GM12872 (cell line): ENCODE measurements at regions not wholly inside any gene's neighbourhood (a gene's known extent, or its start where the extent isn't known, plus 50 kb on each side); places are given as distances from the start of the nearest gene placed in this dataset.

Source experiments
- TF ChIP-seq, protein P1 (sequence below): IDR thresholded peaks from 3 replicates; pipeline ENCODE4 v1.5.1; 2011; ENCODE audit warnings: low read depth, mild to moderate bottlenecking, low read length, moderate library complexity; ENCODE audit not compliant: insufficient read depth

DNA sequence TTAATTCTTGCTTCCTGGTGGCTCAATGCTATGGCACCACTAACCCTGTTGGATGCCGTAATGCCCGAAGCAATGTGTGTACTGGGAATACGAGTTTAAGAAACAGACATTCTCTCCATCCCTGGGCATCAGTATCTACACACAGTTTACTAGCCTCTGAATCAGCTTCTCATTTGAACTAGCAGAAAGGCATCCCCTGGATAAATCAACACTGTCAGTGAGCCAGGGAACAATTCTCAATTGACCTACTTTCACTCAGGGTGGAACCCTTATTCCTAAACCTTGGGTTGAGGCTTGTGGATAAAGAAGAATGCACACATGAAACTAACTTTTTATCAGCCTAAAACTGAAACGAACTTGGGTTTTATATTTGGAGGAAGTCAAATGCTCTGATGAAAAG, 331.0 kb downstream of the GADD45G start:
- TF ChIP-seq, protein P1, sequence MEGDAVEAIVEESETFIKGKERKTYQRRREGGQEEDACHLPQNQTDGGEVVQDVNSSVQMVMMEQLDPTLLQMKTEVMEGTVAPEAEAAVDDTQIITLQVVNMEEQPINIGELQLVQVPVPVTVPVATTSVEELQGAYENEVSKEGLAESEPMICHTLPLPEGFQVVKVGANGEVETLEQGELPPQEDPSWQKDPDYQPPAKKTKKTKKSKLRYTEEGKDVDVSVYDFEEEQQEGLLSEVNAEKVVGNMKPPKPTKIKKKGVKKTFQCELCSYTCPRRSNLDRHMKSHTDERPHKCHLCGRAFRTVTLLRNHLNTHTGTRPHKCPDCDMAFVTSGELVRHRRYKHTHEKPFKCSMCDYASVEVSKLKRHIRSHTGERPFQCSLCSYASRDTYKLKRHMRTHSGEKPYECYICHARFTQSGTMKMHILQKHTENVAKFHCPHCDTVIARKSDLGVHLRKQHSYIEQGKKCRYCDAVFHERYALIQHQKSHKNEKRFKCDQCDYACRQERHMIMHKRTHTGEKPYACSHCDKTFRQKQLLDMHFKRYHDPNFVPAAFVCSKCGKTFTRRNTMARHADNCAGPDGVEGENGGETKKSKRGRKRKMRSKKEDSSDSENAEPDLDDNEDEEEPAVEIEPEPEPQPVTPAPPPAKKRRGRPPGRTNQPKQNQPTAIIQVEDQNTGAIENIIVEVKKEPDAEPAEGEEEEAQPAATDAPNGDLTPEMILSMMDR = no peak

GRCh38 chr9:89937051-89937450, 332.2 kb downstream of the GADD45G start:
- TF ChIP-seq, protein P1 = no peak

DNA sequence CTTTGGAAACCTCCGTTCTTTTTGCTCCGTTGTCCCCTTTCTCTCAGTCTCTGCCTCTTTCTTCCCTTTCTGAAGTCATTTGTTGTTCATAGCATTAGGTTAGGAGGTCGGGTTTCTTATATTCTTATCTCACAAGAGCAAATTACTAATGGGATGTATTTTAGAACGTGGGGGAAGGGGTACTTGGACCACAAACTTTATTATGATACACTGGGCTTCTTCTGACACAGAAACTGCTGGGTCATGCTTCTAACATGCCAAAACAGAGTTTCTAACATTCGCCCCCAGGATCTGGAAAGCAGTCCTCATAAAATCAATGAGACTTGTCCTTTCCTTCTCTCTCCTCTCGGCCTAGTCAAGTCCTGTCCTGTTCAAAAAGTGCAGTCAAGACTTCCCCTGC, 334.4 kb downstream of the GADD45G start:
- TF ChIP-seq, protein P1 = no peak

GRCh38 chr9:89939626-89940292, 334.9 kb downstream of the GADD45G start:
- TF ChIP-seq, protein P1 = no peak

DNA sequence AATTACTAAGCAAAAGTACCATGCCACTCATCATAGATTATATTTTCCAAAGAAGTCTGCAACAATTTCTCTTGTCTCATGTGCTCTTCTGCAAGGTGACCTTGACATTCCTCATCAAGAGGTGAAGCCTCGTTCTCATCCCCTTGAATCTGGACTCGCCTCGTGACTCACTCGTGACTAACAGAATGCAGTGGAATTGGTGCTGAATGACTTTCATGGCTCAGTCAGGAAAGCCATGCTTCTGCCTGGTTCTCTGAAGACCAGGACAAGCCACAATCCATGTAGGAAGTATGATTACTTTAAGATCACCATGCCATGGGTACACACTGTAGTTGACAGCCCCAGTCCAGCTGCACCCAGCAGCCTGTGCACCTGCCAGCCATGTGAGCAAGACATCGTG, 335.8 kb downstream of the GADD45G start:
- TF ChIP-seq, protein P1 = no peak

GRCh38 chr9:89941875-89942274, 337.1 kb downstream of the GADD45G start:
- TF ChIP-seq, protein P1 = no peak

DNA sequence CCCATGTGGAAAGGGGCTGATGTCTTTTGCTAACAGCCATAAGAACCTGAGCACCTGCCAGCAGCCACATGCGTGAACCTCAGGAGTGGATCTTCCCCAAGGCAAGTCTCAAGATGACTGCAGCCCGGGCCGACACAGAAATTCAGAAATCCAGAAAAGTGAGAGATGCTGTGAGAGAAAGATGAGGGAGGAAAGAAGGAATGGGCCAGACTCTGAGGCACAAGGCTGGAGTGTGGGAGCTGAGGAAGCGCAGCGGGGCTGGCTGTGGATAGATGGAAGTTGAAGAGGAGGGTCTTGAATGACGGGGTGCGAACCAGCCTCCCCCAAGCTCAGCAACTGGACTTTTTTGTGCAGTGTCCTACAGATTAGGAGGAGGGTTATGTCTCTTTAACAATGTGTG, 337.8 kb downstream of the GADD45G start:
- TF ChIP-seq, protein P1 = no peak
